NB4 (cell line): ENCODE measurements at regions not wholly inside any gene's neighbourhood (a gene's known extent, or its start where the extent isn't known, plus 50 kb on each side); places are given as distances from the start of the nearest gene placed in this dataset.

ENCODE experiments used
- DNase-seq: peaks from one replicate; pipeline ENCODE4 v3.0.0; 2010; ENCODE audit warnings: low read depth
- H3K4me3 ChIP-seq: one replicate; pipeline ENCODE4 v1.5.1; 2011; ENCODE audit warnings: mild to moderate bottlenecking, low read depth, low read length, moderate library complexity
- CTCF ChIP-seq: IDR thresholded peaks from one replicate; pipeline ENCODE4 v1.5.1; 2012; ENCODE audit warnings: low read depth, low read length
- MAX ChIP-seq: IDR thresholded peaks from 2 replicates; pipeline ENCODE4 v1.6.1; 2011; ENCODE audit warnings: low read depth, low read length
- MYC ChIP-seq: IDR thresholded peaks from 2 replicates; pipeline ENCODE4 v1.6.1; 2011; ENCODE audit warnings: low read depth, low read length
- POLR2A ChIP-seq: IDR thresholded peaks from 2 replicates; pipeline ENCODE4 v1.6.1; 2011; ENCODE audit warnings: mild to moderate bottlenecking; ENCODE audit not compliant: insufficient read length; ENCODE audit errors: extremely low read depth

GRCh38 chr1:94362466-94363058 is 55.6 kb upstream of the ABCD3 start:
- no peak overlapping the region for H3K4me3 ChIP-seq
- no peak for TF ChIP-seq POLR2A
- no peak for TF ChIP-seq MYC
- TF ChIP-seq CTCF, result no peak
- no peak for TF ChIP-seq MAX
- DNase-seq, result no peak

- TF ChIP-seq POLR2A (no peak), MYC (no peak), CTCF (no peak), MAX (no peak)
- DNase-seq, result no peak
- H3K4me3 ChIP-seq, result no peak overlapping the region
Observed at GRCh38 chr1:94358630-94359599, 59.3 kb upstream of the ABCD3 start.

- H3K4me3 ChIP-seq, result no peak overlapping the region
- TF ChIP-seq MAX (no peak), POLR2A (no peak), CTCF (no peak), MYC (no peak)
- no peak for DNase-seq
Observed at GRCh38 chr1:94357661-94358060, 60.5 kb upstream of the ABCD3 start.

- TF ChIP-seq MAX, result no peak
- no peak overlapping the region for H3K4me3 ChIP-seq
- DNase-seq, result no peak
Observed at GRCh38 chr1:94355485-94355980, 62.7 kb upstream of the ABCD3 start.

- H3K4me3 ChIP-seq, result no peak overlapping the region
Observed at GRCh38 chr1:94351481-94351880, 66.7 kb upstream of the ABCD3 start.

More at GRCh38 chr1:94351481-94351880, 66.7 kb upstream of the ABCD3 start:
- no peak for DNase-seq
- no peak for TF ChIP-seq POLR2A
- TF ChIP-seq CTCF, result no peak
- no peak for TF ChIP-seq MAX
- TF ChIP-seq MYC, result no peak
